ENCODE measurements at regions not wholly inside any gene's neighbourhood (a gene's known extent, or its start where the extent isn't known, plus 50 kb on each side); places are given as distances from the start of the nearest gene placed in this dataset.
"Not testable (repeated sequence)": the region's sequence is repeated elsewhere in the genome, so short reads cannot be mapped to it uniquely, and the experiment has no call there.

DNA sequence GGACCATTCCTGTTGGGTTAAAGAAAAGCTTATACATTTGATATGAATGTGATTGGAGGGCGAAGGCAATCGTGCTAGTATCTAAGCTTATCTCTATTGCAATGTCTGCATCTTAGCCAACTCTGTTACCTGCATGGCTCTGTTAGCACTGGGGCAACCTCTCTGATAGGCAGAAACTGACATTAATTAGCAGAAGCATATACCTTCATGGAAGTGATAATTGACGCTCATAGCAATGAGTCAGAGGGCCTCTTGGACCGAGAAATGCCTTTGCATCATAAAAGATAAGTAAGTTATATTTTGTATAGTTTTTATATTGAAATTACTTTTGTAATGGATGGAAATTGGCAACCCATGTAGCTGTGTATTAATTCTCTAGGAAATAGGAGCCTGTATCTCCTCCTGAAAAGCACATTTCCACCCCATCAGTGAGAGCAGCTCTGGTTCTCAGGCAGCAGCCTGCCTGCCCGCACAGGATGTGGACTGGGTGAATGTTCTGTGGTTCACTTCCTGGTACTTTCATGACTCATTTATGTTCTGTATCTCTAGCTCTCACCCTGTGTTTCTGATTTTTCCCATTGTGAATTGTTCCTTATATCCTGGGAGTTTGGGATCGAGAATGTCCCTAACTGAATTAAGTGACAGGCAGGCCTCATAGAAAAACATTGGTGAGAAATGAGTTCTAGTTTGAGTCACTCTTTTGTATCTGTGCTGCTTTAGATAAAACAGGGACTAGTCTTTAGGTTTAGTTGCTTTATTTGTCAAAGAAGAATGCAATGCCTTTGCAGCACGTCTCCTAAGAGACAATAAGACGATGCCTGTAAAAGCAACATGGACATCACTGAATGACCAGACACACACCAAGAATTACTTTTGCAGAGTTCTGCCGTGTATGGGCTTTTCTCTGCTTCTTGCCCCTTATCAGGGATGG, 344.9 kb downstream of the DCDC2C start:
- no peak for DNase-seq (ENCODE audit: low spot score)

DNA sequence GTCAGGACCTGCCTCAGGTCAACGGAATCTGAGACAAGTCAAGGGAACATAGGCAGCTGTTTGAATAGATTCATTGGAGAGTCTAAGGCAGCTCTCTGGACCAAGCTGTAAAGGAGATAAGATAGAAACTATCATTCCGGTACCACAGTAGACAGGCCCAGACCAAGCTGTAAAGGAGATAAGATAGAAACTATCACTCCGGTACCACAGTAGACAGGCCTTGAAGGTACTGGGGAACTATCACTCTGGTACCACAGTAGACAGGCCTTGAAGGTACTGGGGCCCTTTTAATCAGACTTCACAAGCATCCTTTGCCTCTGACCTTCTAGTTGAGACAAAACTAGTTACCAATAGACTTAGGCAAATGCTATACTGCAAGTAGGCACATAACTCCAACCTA, 346.1 kb downstream of the DCDC2C start:
- no peak for DNase-seq (ENCODE audit: low spot score)

DNA sequence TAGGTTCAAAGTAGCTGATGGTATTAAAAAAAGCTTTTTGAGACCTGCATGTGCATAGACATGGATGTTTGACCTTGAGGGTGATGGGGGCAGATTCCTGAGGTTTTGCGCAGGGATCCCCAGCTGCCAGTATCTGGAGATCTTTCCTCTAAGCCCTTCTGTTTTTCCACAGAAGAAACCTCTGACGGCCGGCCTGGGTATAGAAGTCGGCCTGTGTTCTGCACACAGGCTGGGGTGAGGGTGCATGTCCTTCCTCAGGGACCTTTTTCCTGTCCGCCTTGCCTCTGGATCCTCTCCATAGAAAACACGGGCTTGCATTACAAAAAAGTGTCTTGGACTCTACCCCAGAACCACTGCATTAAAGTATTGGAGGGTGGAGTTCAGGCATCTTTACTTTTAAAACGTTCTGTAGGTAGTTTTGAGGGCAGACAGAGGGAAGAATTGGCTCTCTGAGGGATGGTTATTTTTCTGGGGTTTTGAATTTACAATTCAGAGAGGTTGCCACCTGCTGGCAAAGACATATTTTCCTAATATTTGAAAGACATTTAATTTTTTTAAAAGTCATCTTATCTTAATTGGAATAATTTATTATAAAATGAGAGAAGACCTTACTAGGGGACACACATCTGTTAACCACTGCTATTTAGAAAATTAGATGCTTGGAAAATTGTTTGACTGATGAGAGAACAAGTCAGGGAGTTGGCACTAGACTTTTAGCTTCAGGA, 350.6 kb downstream of the DCDC2C start:
- no peak for DNase-seq (ENCODE audit: low spot score)

DNA sequence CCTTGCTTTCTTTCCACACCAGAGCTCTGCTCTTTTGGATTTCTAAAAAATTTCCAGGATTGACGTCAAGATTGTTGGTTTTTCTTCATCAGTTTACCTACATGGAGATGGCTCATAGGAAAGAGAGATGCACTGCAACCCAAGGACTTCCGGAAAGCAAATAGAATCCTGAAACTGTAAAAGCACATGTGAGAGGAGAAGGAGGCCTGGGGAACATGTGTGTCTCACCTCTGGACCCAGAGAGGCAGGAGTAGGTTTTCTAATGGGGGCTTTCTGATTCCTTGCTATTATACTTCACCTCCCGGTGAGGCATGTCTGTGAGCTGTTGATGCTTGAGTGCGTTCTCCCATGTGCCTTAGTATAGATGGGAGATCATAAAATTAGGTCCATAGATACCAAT, 362.8 kb downstream of the DCDC2C start:
- no peak for DNase-seq (ENCODE audit: low spot score)

DNA sequence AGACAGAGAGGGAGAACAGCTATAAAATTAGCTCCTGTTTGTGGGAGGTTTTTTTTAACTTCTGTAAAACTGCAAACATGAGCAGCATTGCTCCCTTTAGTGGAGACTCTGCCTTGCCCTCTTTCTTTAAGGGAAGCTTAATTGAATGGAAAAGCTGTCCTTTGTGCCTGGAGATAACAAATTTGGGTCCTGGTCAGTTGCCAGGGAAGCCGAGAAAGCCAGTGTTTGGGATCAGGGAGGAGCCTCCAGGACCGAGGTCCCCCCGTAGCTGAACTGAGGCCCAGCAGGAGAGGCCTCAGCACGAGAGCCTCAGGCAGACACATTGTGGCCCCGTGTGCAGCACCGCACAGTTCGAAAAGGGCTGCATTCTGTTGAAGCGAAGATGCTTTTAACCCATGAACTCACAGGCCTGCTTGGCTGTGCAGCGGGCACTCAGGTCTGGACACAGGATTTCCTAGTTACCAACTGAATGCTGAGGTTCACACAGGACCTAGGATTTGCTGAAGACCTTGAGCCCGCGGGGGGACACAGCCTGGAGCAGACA, 369.7 kb downstream of the DCDC2C start:
- no peak for DNase-seq (ENCODE audit: low spot score)

DNA sequence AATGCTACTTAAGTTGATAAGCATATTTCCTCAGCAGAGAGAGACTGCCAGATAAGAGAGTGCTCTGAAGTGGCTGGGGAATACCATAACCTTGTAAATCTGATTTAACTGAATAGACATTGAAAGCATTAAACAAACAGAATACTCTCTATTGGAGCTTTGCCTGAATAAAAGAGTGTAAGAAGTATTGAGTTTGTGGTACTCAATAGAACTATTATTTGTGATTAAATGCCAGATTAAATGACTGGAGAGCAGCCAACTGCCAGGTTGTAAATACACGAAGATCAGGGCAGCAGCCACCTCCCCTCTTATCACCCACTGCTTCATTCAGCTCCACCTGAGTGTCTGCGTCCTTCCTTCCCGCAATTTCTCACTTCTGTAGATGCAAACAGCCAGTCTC, 373.6 kb downstream of the DCDC2C start:
- no peak for DNase-seq (ENCODE audit: low spot score)

DNA sequence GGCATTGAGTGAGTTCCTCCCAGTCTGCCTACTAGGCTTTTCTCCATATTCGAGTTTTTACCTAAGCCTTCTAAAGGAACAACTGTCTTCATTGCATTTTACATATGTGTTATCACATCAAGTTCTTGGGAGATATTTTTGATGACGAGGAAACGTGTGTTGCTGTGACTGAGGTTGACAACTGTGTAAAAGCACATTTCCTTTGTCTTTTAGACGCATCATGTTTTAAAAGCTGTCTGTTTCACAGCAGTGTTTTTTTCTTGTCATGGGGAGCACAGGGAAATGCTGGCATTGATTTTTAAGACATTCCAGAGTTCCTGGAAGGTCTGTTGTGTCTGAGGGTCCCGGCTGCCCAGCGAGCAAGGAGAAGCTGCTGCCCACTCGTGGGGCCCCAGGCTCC, 381.8 kb downstream of the DCDC2C start:
- no peak for DNase-seq (ENCODE audit: low spot score)

DNA sequence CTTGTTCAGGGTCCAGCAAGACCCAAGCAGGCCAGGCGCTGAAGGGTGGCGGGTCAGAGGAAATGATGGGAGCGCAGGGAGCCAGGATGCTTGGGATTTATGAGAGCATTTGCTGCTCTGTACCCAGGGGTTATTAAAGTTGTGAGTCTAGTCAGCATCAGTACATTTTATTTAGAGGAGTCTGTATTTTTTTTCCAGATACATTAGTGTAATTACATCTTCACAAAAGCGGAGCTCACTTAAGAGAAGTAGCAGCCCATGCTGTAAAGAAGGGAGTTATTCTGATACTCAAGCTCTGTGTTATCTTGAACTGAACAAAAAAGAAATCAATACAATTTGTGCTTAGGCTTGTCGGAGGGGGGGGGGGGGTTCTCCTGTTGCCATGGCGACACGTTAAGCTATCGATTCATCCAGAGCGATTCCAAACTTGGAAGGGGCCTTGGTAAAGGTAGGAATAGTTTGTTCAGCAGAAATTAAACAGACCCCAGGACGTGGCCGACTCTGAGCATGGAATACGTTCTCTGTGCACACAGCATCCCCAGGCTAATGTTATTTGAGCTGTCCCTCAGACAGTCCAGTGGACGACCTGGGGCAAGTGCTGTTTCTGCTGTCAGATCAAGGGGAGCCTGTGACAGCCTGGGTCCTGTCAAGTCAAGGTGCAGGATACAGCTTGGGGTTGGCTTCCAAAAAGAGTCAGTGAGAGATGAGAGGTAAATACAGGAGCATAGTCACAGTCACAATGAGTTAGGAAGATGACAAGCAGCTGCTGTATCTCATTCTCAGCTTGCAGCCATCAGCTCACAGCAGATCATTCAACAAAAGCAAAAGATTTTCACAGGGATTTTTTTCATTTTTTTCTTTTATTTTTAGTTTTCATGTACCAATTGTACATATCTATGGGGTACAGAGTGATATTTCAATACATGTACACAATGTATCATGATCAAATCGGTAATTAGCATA, 387.6 kb downstream of the DCDC2C start:
- DNase-seq (ENCODE audit: low spot score): peak; percentile 11

DNA sequence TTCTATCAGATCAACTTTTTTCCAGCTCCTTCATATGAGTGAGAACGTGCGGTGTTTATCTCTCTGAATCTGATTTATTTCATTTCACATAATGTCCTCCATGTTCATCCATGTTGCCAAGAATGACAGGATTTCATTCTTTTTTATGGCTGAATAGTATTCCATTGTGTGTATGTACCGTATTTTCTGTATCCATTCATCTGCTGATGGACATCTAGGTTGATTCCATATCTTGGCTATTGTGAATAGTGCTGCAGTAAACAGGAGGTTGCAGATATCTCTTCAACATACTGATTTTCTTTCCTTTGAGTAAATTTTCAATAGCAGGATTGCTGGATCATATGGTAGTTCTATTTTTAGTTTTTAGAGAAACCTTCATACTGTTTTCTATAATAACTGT, 388.5 kb downstream of the DCDC2C start:
- no peak for DNase-seq (ENCODE audit: low spot score)

DNA sequence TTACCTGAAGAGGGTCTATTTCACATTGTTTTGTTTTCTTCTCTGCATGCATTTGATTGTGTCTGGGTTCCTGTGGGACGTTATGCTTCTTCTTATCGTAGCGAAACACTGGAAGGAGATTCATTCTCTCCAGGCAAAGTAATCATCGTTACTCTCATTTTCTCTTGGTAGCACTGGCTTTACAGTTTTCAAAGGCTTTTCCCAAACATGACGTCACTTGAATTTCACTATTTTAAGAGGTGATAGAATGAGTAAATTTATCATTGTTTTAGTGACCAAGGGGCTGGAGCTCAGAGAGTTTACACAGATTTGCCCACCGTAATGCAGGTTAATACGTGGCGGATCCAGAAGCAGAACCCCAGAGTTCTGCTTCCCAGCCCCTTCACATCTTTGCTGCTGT, 391.4 kb downstream of the DCDC2C start:
- DNase-seq (ENCODE audit: low spot score): no peak

DNA sequence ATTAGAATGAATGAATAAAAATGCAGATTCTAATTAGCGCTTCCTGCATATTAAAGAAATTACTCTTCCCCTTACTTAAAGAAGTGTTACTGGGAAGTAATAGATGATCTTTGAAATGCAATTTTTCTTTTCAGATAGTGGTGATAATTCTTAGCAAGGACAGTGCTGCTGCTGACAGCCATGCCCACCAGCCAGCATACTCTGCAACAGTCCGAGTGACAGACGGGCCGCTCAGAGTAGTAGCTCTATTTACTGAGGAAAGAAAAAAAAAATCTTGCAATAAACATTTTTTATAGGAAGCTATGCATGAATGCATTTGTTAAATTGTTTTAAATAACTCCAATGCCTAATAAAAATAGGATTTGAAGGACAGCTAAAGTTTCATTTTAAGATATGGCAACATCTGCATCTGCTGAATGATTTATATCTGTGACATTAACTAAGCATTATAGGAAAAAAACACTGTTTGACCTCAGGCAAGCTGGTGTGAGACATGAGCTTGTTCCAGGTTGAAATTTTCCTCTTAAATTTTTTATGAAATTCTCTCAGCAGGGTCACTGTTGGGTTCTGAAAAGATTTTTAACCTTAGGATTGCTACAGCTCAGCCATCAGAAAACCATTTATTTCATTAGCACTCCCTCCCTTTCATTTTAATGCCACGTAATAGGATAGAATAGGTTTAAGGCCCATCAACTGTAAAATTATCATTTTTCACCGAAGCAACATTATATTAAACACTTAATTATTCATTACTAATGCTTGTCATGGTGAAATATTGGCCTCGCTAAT, 393.8 kb downstream of the DCDC2C start:
- DNase-seq (ENCODE audit: low spot score): no peak

DNA sequence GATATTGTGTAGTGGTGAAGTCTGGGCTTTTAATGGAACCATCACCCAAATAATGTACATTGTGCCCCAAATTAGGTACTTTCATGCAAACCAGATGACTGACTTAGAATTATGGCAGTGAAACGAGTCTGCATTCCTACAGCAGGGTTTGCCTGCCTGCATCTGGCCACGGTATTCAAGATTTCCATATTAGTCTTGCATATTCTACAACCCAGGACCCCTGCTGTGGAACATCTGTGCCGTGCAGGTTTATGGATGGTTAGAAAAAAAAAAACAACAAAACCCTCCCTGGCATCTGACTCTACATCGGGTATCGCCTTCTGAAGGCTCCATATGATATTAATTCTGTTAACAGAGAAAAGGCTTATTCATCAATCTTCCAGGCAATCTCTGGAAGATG, 394.8 kb downstream of the DCDC2C start:
- DNase-seq (ENCODE audit: low spot score): no peak

DNA sequence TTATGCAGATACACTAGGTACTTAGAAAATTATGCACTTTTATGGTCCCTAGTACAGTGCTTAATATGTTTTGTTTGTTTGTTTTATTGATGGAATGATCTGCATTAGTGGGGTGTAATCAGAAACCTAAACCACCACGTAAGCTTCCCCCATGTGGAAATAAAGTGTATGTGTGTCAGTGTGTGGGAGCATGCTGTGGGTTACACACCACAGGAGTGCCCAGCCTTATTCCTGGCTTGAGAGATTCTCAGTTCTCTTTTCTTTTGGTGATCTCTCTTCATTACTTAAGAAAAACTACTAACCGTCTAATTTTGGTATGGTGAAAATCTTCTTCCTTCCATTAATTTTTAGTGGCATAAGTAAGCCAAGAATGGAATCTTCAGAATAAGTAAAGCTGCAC, 398.6 kb downstream of the DCDC2C start:
- DNase-seq (ENCODE audit: low spot score): no peak

DNA sequence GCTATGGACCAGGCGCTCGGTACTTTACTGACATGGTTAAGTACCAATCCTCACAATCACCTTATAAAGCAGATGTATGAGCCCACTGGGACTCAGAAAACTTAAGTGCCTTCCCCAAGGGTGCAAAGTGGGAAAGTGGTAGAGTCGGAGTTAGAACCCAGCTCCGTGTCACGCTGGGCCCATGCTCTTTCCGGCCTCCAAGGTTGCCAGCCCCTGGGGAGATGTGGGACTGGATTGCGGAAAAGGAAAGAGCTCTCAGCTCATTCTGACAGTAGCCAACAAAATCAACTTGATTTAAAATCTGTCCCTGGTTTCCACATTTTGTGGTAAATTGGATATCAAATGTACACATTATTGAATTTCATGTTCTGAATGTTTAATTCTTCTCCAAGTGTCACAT, 403.8 kb downstream of the DCDC2C start:
- DNase-seq (ENCODE audit: low spot score): no peak

DNA sequence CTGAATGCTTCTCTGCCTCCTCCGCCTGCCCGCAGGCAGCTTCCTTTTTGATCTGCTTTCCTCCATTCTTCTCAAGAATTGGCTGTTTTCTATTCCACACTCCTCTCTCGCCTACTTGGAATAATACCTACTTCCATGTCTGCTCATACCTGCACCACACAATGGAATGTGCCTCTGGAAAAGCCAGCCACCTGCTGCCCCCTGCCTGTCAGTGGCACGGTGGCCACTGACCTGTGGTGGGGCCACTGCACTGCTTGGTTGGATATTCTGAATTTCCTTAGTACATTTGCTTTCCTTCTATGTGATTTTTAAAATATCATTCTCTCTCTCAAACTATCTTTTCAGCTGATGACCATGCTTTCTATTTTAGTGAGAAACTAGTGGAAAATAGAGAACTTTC, 406.9 kb downstream of the DCDC2C start:
- DNase-seq (ENCODE audit: low spot score): no peak

DNA sequence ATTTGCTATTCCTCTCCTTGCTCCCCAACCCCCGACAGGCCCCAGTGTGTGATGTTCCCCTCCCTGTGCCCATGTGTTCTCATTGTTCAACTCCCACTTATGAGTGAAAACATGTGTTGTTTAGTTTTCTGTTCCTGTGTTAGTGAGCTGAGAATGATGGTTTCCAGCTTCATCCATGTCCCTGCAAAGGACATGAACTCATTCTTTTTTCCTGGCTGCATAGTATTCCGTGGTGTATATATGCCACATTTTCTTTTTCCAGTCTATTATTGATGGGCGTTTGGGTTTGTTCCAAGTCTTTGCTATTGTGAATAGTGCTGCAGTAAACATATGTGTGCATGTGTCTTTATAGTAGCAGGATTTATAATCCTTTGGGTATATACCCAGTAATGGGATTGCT, 412.1 kb downstream of the DCDC2C start:
- not testable (repeated sequence) for DNase-seq (ENCODE audit: low spot score)

DNA sequence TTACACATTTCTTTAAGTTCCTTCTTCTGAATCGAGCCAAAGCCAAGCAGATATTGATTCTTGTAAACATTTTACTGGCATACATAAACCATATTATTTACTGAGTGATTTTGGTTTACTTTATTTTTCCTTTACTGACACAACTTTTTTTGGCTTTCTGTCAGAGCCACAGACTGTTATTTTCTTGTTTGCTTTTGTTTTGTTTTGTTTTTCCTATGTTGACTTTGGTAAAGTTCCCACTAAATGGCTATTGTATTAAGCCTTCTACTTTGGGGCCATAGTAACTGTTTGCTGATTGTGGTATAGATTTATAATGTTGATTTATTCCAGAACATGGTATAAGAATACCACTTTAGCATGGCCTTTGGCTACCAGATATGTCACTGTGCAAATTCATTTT, 419.4 kb downstream of the DCDC2C start:
- DNase-seq (ENCODE audit: low spot score): no peak

DNA sequence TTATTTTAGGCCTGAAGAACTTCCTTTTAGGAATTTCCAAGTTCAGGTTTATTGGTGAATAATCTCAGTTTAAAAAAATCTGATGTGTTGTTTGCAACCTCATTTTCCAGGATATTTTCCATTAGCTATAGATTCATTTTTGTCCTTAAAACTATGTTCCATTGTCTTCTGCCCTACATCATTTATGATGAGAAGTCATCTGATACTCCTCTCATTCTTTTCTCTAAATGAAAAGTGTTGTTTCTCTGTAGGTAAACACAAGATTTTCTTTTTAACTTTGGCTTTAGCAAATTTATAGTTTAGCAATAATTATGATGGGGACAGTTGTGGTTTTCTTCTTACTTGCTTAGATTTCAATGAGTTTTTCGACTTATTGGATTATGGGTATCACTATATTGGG, 427.3 kb downstream of the DCDC2C start:
- no peak for DNase-seq (ENCODE audit: low spot score)

DNA sequence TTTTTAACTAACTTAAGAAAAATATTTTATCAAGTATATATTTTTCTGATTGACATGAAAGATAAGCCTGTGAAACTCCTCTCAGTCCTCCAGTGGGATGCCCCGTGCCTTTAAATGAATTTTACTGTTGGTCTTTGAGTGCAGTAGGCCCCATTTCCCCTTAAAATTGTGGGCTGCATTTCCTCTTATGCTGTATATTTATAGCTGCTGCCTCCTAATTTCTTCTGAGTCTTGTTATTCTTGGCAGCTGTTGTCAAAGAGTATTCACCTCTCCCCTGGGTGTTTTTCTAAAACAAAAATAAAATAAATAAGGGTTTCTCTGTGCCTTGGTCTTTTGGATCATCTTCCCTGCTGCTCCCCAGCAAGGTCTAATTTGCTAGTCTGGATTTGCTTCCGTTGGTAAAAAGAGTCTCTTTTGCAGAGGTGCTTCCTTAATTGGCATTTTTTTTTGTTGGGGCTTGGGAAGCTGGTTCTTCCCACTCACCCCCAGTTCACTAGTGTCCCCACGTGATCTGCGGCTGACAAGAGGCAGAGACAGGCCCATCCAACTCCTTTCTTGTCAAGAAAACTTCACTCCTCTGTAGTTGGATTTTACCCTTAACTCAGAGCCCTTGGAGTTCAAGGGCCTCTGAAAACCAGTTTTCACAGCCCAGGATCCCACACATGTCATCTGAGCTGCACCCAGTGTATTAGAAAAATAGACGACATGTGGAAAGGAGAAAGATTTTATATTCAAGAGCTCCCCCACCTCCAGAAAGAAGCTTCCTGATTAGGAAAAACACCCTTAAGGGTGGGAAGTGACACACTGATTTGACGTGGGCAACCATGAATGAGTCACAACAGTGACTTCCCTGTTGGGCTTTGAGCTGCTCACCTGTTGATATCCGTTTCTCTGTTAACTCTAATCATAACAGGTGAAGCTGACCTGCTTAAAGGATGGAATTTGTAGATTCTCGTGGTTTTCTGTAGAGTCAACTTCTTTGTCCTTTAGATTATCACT, 431.5 kb downstream of the DCDC2C start:
- no peak for DNase-seq (ENCODE audit: low spot score)
